ENCODE measurements at regions not wholly inside any gene's neighbourhood (a gene's known extent, or its start where the extent isn't known, plus 50 kb on each side); places are given as distances from the start of the nearest gene placed in this dataset.

GRCh38 chr4:7132249-7132648 lies 60.1 kb upstream of the SORCS2 start:
- TF ChIP-seq CTCF (IDR thresholded peaks at IDR 0.05; ENCODE audit: low read depth, low read length): no peak
- no peak for DNase-seq (ENCODE audit: low read depth in 2 of 2)
- no peak overlapping the region for H3K4me3 ChIP-seq (replicated peaks in 1 of 2; ENCODE audit: low read depth in 2 of 2, low read length in 2 of 2)

- H3K4me3 ChIP-seq (replicated peaks in 1 of 2; ENCODE audit: low read depth in 2 of 2, low read length in 2 of 2): no peak overlapping the region
- TF ChIP-seq CTCF (IDR thresholded peaks at IDR 0.05; ENCODE audit: low read depth, low read length): no peak
Observed at GRCh38 chr4:7131498-7132031, 60.8 kb upstream of the SORCS2 start.

GRCh38 chr4:7130621-7131211 lies 61.6 kb upstream of the SORCS2 start:
- no peak overlapping the region for H3K4me3 ChIP-seq (replicated peaks in 1 of 2; ENCODE audit: low read depth in 2 of 2, low read length in 2 of 2)
- TF ChIP-seq CTCF (IDR thresholded peaks at IDR 0.05; ENCODE audit: low read depth, low read length): no peak
- DNase-seq (ENCODE audit: low read depth in 2 of 2): no peak

More at GRCh38 chr4:7131498-7132031, 60.8 kb upstream of the SORCS2 start:
- no peak for DNase-seq (ENCODE audit: low read depth in 2 of 2)

GRCh38 chr4:7129871-7130620 lies 62.2 kb upstream of the GRPEL1 start:
- no peak for TF ChIP-seq CTCF (IDR thresholded peaks at IDR 0.05; ENCODE audit: low read depth, low read length)
- H3K4me3 ChIP-seq (replicated peaks in 1 of 2; ENCODE audit: low read depth in 2 of 2, low read length in 2 of 2): no peak overlapping the region
- DNase-seq (ENCODE audit: low read depth in 2 of 2): no peak

DNA sequence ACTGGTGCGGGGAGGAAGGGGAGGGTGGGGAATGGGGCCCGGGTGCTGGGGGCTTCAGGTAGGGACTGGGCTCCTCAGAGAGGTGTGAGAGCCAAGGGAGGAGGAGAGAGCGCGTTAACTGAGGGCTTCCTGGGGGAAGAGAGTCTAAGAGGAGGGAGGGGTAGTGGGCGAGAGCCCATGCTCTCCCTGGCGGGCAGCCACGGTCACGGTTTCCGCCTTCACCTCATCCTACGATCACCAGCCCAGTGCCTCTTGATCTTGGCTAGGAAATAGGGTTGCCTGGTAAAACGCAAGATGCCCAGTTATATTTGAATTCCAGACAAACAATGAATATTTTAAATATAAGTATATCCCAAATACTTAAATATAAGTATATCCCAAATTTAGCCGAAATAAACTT lies 60.8 kb upstream of the GRPEL1 start:
- DNase-seq (ENCODE audit: low read depth in 2 of 2): no peak
- no peak for TF ChIP-seq CTCF (IDR thresholded peaks at IDR 0.05; ENCODE audit: low read depth, low read length)
- H3K4me3 ChIP-seq (replicated peaks in 1 of 2; ENCODE audit: low read depth in 2 of 2, low read length in 2 of 2): no peak overlapping the region

GRCh38 chr4:7128234-7128633 lies 60.4 kb upstream of the GRPEL1 start:
- no peak overlapping the region for H3K4me3 ChIP-seq (replicated peaks in 1 of 2; ENCODE audit: low read depth in 2 of 2, low read length in 2 of 2)
- DNase-seq (ENCODE audit: low read depth in 2 of 2): no peak
- no peak for TF ChIP-seq CTCF (IDR thresholded peaks at IDR 0.05; ENCODE audit: low read depth, low read length)
